ENCODE measurements at regions not wholly inside any gene's neighbourhood (a gene's known extent, or its start where the extent isn't known, plus 50 kb on each side); places are given as distances from the start of the nearest gene placed in this dataset.

GRCh38 chr22:49077036-49077393, 750.7 kb downstream of the BRD1 start:
- TF ChIP-seq ISL1 (CRISPR knock-in tag; IDR thresholded peaks at IDR 0.05), result no peak
- TF ChIP-seq ZFP30 (CRISPR knock-in tag; IDR thresholded peaks at IDR 0.05), result no peak
- TF ChIP-seq GLIS3 (CRISPR knock-in tag; IDR thresholded peaks at IDR 0.05), result no peak
- TF ChIP-seq PATZ1 (CRISPR knock-in tag; IDR thresholded peaks at IDR 0.05; ENCODE audit: borderline replicate concordance), result no peak
- no peak for TF ChIP-seq ZNF565 (CRISPR knock-in tag; conservative IDR thresholded peaks at IDR 0.05; ENCODE audit: low read depth)
- TF ChIP-seq ARNTL (CRISPR knock-in tag; IDR thresholded peaks at IDR 0.05; ENCODE audit: borderline replicate concordance, low read depth), result no peak
- no peak for TF ChIP-seq CREB5 (CRISPR knock-in tag; IDR thresholded peaks at IDR 0.05; ENCODE audit: low read depth)
- no peak for TF ChIP-seq RARB (CRISPR knock-in tag; IDR thresholded peaks at IDR 0.05)
- no peak for TF ChIP-seq OSR1 (CRISPR knock-in tag; IDR thresholded peaks at IDR 0.05)
- no peak for TF ChIP-seq ZC3H10 (CRISPR knock-in tag; IDR thresholded peaks at IDR 0.05)
- no peak for TF ChIP-seq TOX (CRISPR knock-in tag; IDR thresholded peaks at IDR 0.05; ENCODE audit: borderline replicate concordance)
- TF ChIP-seq CSRNP3 (CRISPR knock-in tag; IDR thresholded peaks at IDR 0.05), result no peak

All from SK-N-SH treated with all-trans-retinoic acid at 6 μM for 48 hours (cell line).